GM13976 (cell line): ENCODE measurements at regions not wholly inside any gene's neighbourhood (a gene's known extent, or its start where the extent isn't known, plus 50 kb on each side); places are given as distances from the start of the nearest gene placed in this dataset.

Experiments used
- DNase-seq: peaks from one replicate; pipeline ENCODE4 v3.0.0; 2012; ENCODE audit warnings: low spot score
- CTCF ChIP-seq: IDR thresholded peaks from 2 replicates; pipeline ENCODE4 v1.5.1; 2012; ENCODE audit warnings: borderline replicate concordance, mild to moderate bottlenecking; ENCODE audit not compliant: insufficient read depth; ENCODE audit errors: extremely low read depth, missing control alignments, control extremely low read depth
- in situ Hi-C: fragments of 300-500 bp; cut with MboI; formaldehyde crosslinking; loops from one replicate; pipeline ENCODE4 v1.12.0; 2022; ENCODE audit warnings: low sequenced_read_pairs, mixed read lengths, inconsistent platforms; ENCODE audit not compliant: unreplicated experiment

DNA sequence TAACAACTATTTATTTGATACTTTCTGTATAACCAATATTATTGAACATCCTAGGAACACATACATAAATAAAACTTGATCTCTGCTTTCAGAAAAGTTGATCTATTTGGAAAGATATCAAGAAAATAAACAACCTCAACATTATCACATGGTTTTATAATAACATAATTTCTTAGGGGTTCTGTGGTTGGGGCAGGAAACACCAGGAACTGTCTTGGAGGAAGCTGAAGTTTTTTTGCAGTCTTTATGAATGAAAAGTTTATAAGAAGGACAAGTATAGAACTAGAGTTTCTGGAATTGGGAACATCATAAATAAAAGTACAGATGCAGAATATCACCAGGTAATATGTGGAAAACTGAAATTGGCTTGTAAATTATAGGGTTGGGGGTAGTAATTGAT, 296.1 kb downstream of the TAF11L14 start:
- no peak for DNase-seq
- in situ Hi-C loops: no loop called here
- TF ChIP-seq CTCF: no peak

GRCh38 chr5:17944046-17944445, 309.8 kb downstream of the TAF11L14 start:
- in situ Hi-C loops: no loop called here
- TF ChIP-seq CTCF: no peak
- DNase-seq: no peak

DNA sequence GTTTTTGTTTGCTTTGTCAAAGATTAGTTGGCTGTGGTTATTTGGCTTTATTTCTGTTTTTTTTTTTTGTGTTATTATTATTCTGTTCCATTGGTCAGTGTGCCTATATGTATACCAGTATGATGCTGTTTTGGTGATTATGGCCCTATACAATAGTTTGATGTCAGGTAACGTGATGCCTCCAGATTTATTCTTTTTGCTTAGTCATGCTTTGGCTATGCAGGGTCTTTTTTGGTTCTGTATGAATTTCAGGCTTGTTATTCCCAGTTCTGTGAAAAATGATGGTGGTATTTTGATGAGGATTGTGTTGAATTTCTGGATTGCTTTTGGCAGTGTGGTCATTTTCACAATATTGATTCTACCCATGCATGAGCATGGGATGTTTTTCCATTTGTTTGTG, 312.8 kb downstream of the TAF11L14 start:
- TF ChIP-seq CTCF: no peak
- DNase-seq: no peak
- in situ Hi-C loops: no loop called here

GRCh38 chr5:17951392-17952169, 317.3 kb downstream of the TAF11L14 start:
- TF ChIP-seq CTCF: no peak
- in situ Hi-C loops: no loop called here
- DNase-seq: no peak

DNA sequence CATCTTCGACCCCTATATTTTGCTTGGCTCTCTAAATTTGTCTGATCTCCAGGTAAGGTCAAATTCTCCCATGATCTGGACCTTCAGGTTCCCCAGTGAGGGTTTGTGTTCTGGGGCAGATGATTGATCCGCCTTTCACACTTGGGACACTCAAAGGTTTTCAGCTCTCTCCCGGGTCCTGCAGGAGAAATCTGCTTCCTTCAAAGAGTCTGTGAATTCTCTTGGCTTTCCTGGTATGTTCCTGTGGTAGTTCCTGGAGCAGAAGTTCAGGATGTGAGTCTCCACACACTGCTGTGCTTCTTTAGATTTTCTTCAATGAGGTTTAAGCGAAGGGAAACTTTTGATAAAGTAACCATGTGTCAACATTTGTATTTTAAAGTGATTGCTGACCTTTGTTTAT, 318.0 kb downstream of the TAF11L14 start:
- DNase-seq: no peak
- in situ Hi-C loops: no loop called here
- TF ChIP-seq CTCF: no peak

- DNase-seq: no peak
- no peak for TF ChIP-seq CTCF
- in situ Hi-C loops: no loop called here
Observed at GRCh38 chr5:17964067-17964466, 329.8 kb downstream of the TAF11L14 start.
